ENCODE measurements at regions not wholly inside any gene's neighbourhood (a gene's known extent, or its start where the extent isn't known, plus 50 kb on each side); places are given as distances from the start of the nearest gene placed in this dataset.

DNA sequence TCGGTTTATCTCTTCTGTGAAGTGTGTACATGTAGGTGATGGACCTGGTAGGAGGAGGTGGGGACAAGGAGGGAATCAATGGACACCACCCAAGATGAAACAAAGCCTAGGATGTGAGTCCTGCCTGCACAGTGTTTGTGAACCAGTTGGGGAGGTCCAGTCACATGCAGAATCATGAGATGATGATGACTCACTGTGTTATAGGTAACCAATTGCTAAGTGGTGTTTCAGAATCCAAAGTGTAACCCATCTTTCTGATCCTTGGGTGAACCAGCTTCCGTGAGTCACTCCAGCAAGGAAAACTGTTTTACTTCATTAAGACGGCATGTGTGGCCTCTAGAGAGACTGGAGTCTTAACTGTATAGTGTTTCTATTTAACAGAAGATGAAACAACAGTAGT lies 57.9 kb upstream of the HPF1 start:
- no peaks in the 10 kb centered on the region for H3K36me3 ChIP-seq
- TF ChIP-seq EP300 (IDR thresholded peaks at IDR 0.05), result no peak
- no peak for TF ChIP-seq POLR2AphosphoS5 (IDR thresholded peaks at IDR 0.05)
- TF ChIP-seq, protein P1, sequence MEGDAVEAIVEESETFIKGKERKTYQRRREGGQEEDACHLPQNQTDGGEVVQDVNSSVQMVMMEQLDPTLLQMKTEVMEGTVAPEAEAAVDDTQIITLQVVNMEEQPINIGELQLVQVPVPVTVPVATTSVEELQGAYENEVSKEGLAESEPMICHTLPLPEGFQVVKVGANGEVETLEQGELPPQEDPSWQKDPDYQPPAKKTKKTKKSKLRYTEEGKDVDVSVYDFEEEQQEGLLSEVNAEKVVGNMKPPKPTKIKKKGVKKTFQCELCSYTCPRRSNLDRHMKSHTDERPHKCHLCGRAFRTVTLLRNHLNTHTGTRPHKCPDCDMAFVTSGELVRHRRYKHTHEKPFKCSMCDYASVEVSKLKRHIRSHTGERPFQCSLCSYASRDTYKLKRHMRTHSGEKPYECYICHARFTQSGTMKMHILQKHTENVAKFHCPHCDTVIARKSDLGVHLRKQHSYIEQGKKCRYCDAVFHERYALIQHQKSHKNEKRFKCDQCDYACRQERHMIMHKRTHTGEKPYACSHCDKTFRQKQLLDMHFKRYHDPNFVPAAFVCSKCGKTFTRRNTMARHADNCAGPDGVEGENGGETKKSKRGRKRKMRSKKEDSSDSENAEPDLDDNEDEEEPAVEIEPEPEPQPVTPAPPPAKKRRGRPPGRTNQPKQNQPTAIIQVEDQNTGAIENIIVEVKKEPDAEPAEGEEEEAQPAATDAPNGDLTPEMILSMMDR (IDR thresholded peaks at IDR 0.05), result no peak
- TF ChIP-seq POLR2A (IDR thresholded peaks at IDR 0.05), result no peak
- H3K27ac ChIP-seq, result no peak overlapping the region
- H3K4me1 ChIP-seq, result no peaks in the 10 kb centered on the region
- H3K27me3 ChIP-seq, result no peaks in the 10 kb centered on the region
- no peak for DNase-seq (ENCODE audit: low spot score in 2 of 2)
- 56% methylated on average over 3 of the region's 3 CpGs for WGBS
- no peak overlapping the region for H3K4me3 ChIP-seq
- no peaks in the 10 kb centered on the region for H3K9me3 ChIP-seq

DNA sequence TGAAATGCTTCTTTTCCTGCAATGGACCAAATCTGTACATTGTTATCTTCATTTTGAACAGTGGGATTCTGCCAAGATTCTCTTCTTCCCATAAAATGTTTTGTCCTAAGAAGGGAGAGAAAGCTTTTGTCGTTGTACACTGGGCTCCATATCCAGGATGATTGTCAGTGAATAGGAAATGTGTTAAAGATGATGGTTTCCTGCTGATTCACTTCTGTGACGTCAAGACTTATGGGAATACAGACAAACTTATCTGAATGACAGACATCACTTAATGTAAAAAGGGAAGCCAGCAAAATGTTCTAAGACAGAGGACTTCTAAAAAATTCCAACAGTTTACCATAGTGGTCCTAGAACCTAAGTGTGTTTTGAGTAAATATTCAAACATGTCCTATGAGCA lies 53.7 kb upstream of the HPF1 start:
- WGBS, result 38% methylated on average over 2 of the region's 2 CpGs

DNA sequence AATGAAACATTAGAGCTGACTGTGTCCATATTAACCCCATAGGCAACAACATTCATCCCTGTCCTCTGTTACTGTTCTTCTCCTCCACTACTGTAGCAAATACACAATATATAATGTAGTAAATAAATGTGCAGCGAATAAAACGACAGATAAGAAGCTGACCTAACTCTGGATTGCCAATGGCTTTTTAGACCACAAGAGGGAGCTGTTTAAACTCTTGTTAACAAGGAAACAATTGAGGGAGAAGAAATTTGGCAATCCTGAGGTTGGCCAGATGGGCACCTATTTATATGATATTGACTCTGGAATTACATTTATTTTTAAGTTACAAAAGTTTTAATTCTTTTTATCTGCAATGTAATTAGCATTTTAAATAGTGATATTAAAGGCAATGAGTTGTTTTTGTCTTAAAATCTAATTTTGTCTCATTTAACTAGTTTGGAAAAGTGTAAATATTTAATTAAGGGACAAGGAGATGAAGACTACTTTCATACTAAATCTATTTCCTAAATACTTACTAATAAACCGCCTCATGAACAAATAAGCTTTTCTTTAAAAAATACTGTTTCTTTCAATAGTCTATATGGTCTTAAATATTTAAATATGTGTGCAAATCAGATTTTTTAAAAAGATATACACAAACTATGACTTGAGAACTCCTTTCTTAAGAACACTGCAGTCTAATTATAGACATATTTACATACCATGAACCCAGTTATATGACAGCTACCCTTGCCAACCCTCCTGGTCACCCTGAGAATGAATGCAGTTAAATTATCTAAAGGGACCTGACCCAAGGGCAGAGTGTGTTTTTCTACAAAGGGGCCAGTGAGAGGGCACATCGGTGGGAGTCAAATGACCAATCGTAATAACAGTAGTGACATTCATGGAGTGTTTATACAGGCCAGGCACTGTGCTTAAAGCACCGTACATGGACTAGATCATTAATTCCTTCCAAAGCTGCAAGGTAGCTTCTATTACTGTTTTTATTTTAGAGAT lies 52.9 kb upstream of the HPF1 start:
- H3K4me3 ChIP-seq, result no peak overlapping the region
- TF ChIP-seq, protein P1 (IDR thresholded peaks at IDR 0.05), result peak; percentile 64 to 73
- TF ChIP-seq EP300 (IDR thresholded peaks at IDR 0.05), result no peak
- H3K27ac ChIP-seq, result no peak overlapping the region
- H3K9me3 ChIP-seq, result no peaks in the 10 kb centered on the region
- H3K27me3 ChIP-seq, result no peaks in the 10 kb centered on the region
- WGBS, result 41% methylated on average over 6 of the region's 6 CpGs
- no peaks in the 10 kb centered on the region for H3K4me1 ChIP-seq
- no peaks in the 10 kb centered on the region for H3K36me3 ChIP-seq
- DNase-seq (ENCODE audit: low spot score in 2 of 2), result no peak

More for the DNA sequence above, 53.7 kb upstream of the HPF1 start:
- Histone ChIP-seq H3K4me3 (no peak overlapping the region), H3K36me3 (no peaks in the 10 kb centered on the region), H3K4me1 (no peaks in the 10 kb centered on the region), H3K27ac (no peak overlapping the region), H3K9me3 (no peaks in the 10 kb centered on the region), H3K27me3 (no peaks in the 10 kb centered on the region)
- no peak for TF ChIP-seq POLR2A (IDR thresholded peaks at IDR 0.05)
- TF ChIP-seq, protein P1 (IDR thresholded peaks at IDR 0.05), result no peak
- TF ChIP-seq POLR2AphosphoS5 (IDR thresholded peaks at IDR 0.05), result no peak
- TF ChIP-seq EP300 (IDR thresholded peaks at IDR 0.05), result no peak
- no peak for DNase-seq (ENCODE audit: low spot score in 2 of 2)

DNA sequence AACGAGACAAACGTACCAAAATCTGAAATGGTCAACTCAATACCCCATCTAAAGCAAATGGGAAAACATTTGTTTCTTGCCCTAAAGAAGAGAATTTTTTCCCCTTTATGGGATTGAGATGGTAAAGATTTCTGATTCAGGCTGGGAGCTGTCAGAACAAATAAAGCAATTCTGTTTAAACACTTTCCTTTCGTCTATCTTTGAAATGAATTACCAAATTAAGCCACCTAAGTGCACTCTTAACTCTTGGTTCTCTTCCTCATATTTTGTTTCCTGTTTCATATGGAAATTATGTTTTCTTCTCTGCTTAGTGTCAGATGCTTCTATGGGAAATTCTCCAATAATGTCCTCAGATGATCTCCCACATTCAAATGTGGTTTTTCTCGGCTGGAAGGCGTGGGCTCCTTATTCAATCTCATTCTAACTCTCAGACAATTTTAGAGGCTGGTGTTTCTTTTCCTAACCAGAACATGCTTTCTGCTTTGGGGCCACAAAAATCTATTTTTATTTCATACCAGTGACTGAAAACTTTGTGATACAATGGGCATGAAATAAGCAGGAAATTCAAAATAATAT lies 50.3 kb upstream of the HPF1 start:
- WGBS, result 50% methylated on average over 5 of the region's 5 CpGs
- TF ChIP-seq POLR2A (IDR thresholded peaks at IDR 0.05) (no peak), POLR2AphosphoS5 (IDR thresholded peaks at IDR 0.05) (no peak), EP300 (IDR thresholded peaks at IDR 0.05) (no peak)
- TF ChIP-seq, protein P1 (IDR thresholded peaks at IDR 0.05), result no peak
- Histone ChIP-seq H3K4me3 (no peak overlapping the region), H3K27me3 (no peaks in the 10 kb centered on the region), H3K27ac (no peak overlapping the region), H3K4me1 (no peaks in the 10 kb centered on the region), H3K36me3 (no peaks in the 10 kb centered on the region), H3K9me3 (no peaks in the 10 kb centered on the region)
- no peak for DNase-seq (ENCODE audit: low spot score in 2 of 2)

Measured in suprapubic skin (tissue), 4 donors.